ENCODE measurements at regions not wholly inside any gene's neighbourhood (a gene's known extent, or its start where the extent isn't known, plus 50 kb on each side); places are given as distances from the start of the nearest gene placed in this dataset.

DNA sequence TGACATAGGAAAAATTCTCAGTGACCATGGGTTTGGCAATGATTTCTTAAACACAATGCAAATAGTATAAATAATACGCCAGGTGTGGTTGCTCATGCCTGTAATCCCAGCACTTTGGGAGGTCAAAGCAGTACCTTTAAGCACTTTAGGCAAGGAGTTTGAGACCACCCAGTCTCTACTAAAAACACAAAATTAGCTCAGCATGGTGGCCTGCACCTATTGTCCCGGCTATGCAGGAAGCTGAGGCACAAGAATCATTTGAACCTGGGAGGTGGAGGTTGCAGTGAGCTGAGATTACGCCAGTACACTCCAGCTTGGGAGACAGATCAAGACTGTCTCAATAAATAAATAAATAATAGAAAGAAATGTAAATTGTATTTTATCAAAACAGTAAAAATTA lies 356.5 kb upstream of the SLITRK6 start:
- Histone ChIP-seq H3K27ac (ENCODE audit: extremely low read depth, low read depth, low read length) (no peak overlapping the region), H3K4me3 (ENCODE audit: low read depth, low read length) (no peak overlapping the region), H3K9me3 (ENCODE audit: control insufficient read depth, insufficient read depth, low read depth, low read length) (no peaks in the 10 kb centered on the region), H3K36me3 (ENCODE audit: control insufficient read depth in 2 of 2, insufficient read depth in 1 of 2, low read length in 2 of 2) (no peaks in the 10 kb centered on the region), H3K4me1 (ENCODE audit: control insufficient read depth, insufficient read depth, low read length) (no peaks in the 10 kb centered on the region)
- ChIA-PET POLR2A (no interaction called here), CTCF (no interaction called here)
- TF ChIP-seq PRDM2 (tag by site-specific recombination; IDR thresholded peaks at IDR 0.05; ENCODE audit: borderline replicate concordance) (no peak), ZNF777 (tag by site-specific recombination; IDR thresholded peaks at IDR 0.05; ENCODE audit: borderline replicate concordance) (no peak), ZNF433 (tag by site-specific recombination; IDR thresholded peaks at IDR 0.05; ENCODE audit: low read depth) (no peak), ZNF654 (tag by site-specific recombination; IDR thresholded peaks at IDR 0.05; ENCODE audit: low read depth) (no peak), ZNF513 (tag by site-specific recombination; IDR thresholded peaks at IDR 0.05) (no peak), ZBTB6 (tag by site-specific recombination; IDR thresholded peaks at IDR 0.05) (no peak), ZNF510 (tag by site-specific recombination; IDR thresholded peaks at IDR 0.05; ENCODE audit: insufficient replicate concordance) (no peak), ZNF48 (tag by site-specific recombination; IDR thresholded peaks at IDR 0.05) (no peak), GFI1B (tag by site-specific recombination; IDR thresholded peaks at IDR 0.05) (no peak)
- TF ChIP-seq, protein P1, sequence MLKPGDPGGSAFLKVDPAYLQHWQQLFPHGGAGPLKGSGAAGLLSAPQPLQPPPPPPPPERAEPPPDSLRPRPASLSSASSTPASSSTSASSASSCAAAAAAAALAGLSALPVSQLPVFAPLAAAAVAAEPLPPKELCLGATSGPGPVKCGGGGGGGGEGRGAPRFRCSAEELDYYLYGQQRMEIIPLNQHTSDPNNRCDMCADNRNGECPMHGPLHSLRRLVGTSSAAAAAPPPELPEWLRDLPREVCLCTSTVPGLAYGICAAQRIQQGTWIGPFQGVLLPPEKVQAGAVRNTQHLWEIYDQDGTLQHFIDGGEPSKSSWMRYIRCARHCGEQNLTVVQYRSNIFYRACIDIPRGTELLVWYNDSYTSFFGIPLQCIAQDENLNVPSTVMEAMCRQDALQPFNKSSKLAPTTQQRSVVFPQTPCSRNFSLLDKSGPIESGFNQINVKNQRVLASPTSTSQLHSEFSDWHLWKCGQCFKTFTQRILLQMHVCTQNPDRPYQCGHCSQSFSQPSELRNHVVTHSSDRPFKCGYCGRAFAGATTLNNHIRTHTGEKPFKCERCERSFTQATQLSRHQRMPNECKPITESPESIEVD (tag by site-specific recombination; IDR thresholded peaks at IDR 0.05), result no peak

DNA sequence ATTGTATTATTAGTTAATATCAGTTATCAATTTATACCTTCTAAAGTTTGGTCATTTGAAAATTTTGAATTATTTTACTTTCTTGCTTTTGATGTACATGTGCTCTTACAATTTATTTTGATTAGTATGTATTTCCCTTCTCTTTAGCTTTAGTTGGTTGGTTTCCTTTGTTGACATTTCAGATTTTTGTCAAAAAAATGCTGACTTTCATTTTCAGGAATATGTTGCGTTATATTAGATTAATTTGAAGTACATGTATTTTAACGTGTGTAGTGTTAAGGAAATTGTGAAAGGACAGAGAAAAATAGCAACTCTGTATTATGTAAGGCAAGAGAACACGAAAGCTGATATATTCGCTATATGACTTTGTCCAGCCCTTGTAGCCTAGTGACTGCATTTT lies 342.9 kb upstream of the SLITRK6 start:
- ChIA-PET CTCF (no interaction called here), POLR2A (no interaction called here)

More for the DNA sequence above, 342.9 kb upstream of the SLITRK6 start:
- TF ChIP-seq, protein P1 (tag by site-specific recombination; IDR thresholded peaks at IDR 0.05), result no peak
- TF ChIP-seq, protein P2, sequence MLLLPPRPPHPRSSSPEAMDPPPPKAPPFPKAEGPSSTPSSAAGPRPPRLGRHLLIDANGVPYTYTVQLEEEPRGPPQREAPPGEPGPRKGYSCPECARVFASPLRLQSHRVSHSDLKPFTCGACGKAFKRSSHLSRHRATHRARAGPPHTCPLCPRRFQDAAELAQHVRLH (tag by site-specific recombination; IDR thresholded peaks at IDR 0.05), result no peak
- TF ChIP-seq ZNF658 (tag by site-specific recombination; IDR thresholded peaks at IDR 0.05) (no peak), PRDM4 (tag by site-specific recombination; IDR thresholded peaks at IDR 0.05) (no peak), ZNF175 (tag by site-specific recombination; IDR thresholded peaks at IDR 0.05) (no peak), ZNF837 (tag by site-specific recombination; IDR thresholded peaks at IDR 0.05) (no peak), ZNF341 (tag by site-specific recombination; IDR thresholded peaks at IDR 0.05; ENCODE audit: low read depth) (no peak), ZNF157 (tag by site-specific recombination; IDR thresholded peaks at IDR 0.05) (no peak)
- H3K27ac ChIP-seq (ENCODE audit: extremely low read depth, low read depth, low read length), result no peak overlapping the region
- H3K9me3 ChIP-seq (ENCODE audit: control insufficient read depth, insufficient read depth, low read depth, low read length), result no peaks in the 10 kb centered on the region
- no peak overlapping the region for H3K4me3 ChIP-seq (ENCODE audit: low read depth, low read length)
- no peaks in the 10 kb centered on the region for H3K4me1 ChIP-seq (ENCODE audit: control insufficient read depth, insufficient read depth, low read length)
- H3K36me3 ChIP-seq (ENCODE audit: control insufficient read depth in 2 of 2, insufficient read depth in 1 of 2, low read length in 2 of 2), result no peaks in the 10 kb centered on the region
